Peyer's patch (tissue), 4 donors: ENCODE measurements at regions not wholly inside any gene's neighbourhood (a gene's known extent, or its start where the extent isn't known, plus 50 kb on each side); places are given as distances from the start of the nearest gene placed in this dataset.

Experiments used
- DNase-seq, 3 donors: peaks; one replicate each; pipeline ENCODE4 v3.0.0-alpha.2; 2017 to 2019
- H3K27ac ChIP-seq, 4 donors: fragments of 200-600 bp; sonication (generic); one replicate each; pipeline ENCODE4 v1.5.1; 2016 to 2019
- H3K27me3 ChIP-seq, 2 donors: fragments of 200-600 bp; sonication (generic); one replicate each; pipeline ENCODE4 v1.5.1; 2019
- H3K36me3 ChIP-seq, 3 donors: fragments of 200-600 bp; sonication (generic); one replicate each; pipeline ENCODE4 v1.5.1; 2016 to 2019
- H3K4me1 ChIP-seq, 4 donors: fragments of 200-600 bp; sonication (generic); one replicate each; pipeline ENCODE4 v1.5.1; 2016 to 2019
- H3K4me3 ChIP-seq, 4 donors: fragments of 200-600 bp; sonication (generic); 1 replicate in 3 of 4; 2 replicates in 1 of 4; pipeline ENCODE4 v1.5.1; 2016 to 2019; ENCODE audit warnings: mild to moderate bottlenecking in 1 of 4
- H3K9me3 ChIP-seq, 4 donors: fragments of 200-600 bp; sonication (generic); one replicate each; pipeline ENCODE4 v1.5.1; 2016 to 2019; ENCODE audit warnings: mild to moderate bottlenecking in 1 of 4
- POLR2A ChIP-seq, 2 donors: fragments of 450-650 bp; IDR thresholded peaks; one replicate each; pipeline ENCODE4 v1.5.1; 2017; ENCODE audit warnings: antibody characterized with exemption in 2 of 2, mild to moderate bottlenecking in 2 of 2, moderate library complexity in 2 of 2
- TF ChIP-seq, protein P1 (sequence below), 6 experiments: fragments of 450-650 bp in 4 of 6; fragments of 200-600 bp in 2 of 6; sonication (generic) in 1 of 6; IDR thresholded peaks; one replicate each; pipeline ENCODE4 v1.5.1; 2017 to 2019; ENCODE audit warnings: antibody characterized with exemption in 6 of 6, mild to moderate bottlenecking in 3 of 6, moderate library complexity in 1 of 6

DNA sequence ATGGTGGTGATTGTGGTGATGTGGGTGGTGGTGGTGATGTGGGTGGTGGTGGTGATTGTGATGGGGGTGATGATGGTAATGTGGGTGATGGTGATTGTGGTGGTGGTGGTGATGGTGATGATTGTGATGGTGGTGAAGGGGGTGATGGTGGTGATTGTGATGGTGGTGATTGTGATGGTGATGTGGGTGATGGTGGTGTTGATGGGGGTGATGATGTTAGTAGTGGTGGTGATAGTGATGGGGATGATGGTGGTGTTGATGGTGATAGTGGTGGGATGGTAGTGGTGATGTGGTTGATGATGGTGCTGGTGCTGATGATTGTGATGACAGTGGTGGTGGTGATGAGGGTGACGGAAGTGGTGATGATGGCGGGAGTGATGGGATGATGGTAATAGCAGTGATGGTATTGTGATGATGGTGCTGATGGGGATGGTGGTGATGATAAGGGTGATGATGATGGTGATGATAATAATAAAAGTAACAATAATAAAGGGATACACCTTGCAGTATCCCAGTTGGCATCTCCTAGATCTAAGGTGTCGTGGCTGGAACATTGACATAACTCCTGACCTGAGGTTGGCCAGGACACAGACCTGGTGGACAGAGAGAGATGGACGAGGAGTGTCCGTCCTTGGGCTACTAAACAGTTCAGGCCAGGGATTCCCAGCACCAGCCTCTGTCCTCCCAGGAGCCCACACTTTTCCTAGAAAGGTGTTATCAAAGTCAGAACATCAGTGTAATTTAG is 344.5 kb downstream of the SEC14L1 start:
- Histone ChIP-seq H3K27ac (no peak overlapping the region), H3K9me3 (no peaks in the 10 kb centered on the region), H3K4me1 (peaks cover 0 to 4% (median 2%) of the 10 kb centered on the region in 4 donors), H3K4me3 (no peak overlapping the region), H3K27me3 (no peaks in the 10 kb centered on the region), H3K36me3 (peaks cover 0 to 66% (median 0%) of the 10 kb centered on the region in 3 donors)
- TF ChIP-seq POLR2A (IDR thresholded peaks at IDR 0.05): no peak
- TF ChIP-seq, protein P1, sequence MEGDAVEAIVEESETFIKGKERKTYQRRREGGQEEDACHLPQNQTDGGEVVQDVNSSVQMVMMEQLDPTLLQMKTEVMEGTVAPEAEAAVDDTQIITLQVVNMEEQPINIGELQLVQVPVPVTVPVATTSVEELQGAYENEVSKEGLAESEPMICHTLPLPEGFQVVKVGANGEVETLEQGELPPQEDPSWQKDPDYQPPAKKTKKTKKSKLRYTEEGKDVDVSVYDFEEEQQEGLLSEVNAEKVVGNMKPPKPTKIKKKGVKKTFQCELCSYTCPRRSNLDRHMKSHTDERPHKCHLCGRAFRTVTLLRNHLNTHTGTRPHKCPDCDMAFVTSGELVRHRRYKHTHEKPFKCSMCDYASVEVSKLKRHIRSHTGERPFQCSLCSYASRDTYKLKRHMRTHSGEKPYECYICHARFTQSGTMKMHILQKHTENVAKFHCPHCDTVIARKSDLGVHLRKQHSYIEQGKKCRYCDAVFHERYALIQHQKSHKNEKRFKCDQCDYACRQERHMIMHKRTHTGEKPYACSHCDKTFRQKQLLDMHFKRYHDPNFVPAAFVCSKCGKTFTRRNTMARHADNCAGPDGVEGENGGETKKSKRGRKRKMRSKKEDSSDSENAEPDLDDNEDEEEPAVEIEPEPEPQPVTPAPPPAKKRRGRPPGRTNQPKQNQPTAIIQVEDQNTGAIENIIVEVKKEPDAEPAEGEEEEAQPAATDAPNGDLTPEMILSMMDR (IDR thresholded peaks at IDR 0.05): no peak
- no peak for DNase-seq

DNA sequence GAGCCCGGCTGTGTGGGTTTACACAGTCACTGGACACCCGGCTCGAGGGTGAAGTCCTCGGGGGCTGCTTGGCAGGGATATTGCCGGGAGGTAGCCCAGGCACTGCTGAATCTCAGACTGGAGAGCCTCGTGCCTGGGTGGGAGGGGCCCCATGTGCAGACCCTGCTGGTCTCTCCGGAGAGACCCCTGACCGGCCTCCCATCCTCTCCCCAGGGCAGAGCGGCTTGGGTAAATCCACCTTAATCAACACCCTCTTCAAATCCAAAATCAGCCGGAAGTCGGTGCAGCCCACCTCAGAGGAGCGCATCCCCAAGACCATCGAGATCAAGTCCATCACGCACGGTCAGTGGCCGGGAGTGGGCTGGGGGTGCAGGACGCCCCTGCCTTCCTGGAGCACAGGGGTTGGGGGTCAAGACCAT is 346.5 kb downstream of the SEC14L1 start:
- no peaks in the 10 kb centered on the region for H3K9me3 ChIP-seq
- H3K4me3 ChIP-seq: no peak overlapping the region
- no peak for TF ChIP-seq POLR2A (IDR thresholded peaks at IDR 0.05)
- TF ChIP-seq, protein P1 (IDR thresholded peaks at IDR 0.05): no peak
- H3K27me3 ChIP-seq: no peaks in the 10 kb centered on the region
- peaks cover 0 to 3% (median 0%) of the 10 kb centered on the region in 4 donors for H3K4me1 ChIP-seq
- peaks cover 0 to 74% (median 0%) of the 10 kb centered on the region in 3 donors for H3K36me3 ChIP-seq
- no peak for DNase-seq
- H3K27ac ChIP-seq: no peak overlapping the region

DNA sequence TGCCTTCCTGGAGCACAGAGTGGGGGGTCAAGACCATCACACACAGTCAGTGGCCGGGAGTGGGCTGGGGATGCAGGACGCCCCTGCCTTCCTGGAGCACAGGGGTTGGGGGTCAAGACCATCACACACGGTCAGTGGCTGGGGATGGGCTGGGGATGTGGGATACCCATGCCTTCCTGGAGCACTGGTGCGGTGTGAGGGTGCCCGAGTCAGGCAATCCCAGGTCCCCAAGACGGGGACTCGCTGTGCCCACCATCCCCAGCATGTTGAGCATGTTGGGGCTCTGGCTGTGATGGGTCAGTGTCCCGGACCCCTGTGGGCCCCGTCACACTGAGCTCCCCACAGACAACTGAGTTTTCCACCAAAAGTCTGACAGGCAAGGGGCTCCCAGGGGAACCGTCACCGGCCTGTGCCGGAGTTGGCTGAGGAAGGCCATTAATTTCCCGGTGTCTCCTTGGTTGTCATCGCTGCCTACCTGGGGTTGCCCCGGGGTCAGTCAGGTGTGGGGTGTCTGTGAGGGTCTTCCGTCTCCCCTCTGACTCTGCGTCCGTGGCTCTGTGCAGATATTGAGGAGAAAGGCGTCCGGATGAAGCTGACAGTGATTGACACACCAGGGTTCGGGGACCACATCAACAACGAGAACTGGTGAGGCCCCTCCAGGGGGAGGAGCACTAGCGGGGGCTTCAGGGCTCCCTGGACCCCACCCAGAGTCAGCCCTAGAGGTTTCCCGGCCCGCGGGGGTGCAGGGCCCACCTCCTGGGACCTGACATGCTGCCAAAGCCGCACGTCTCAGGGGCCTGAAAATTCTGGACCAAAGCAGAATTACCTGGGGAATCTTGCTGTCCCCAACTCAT is 347.1 kb downstream of the SEC14L1 start:
- H3K27ac ChIP-seq: no peak overlapping the region
- peaks cover 0 to 74% (median 0%) of the 10 kb centered on the region in 3 donors for H3K36me3 ChIP-seq
- H3K4me1 ChIP-seq: peaks cover 0 to 3% (median 0%) of the 10 kb centered on the region in 4 donors
- H3K27me3 ChIP-seq: no peaks in the 10 kb centered on the region
- no peaks in the 10 kb centered on the region for H3K9me3 ChIP-seq
- H3K4me3 ChIP-seq: no peak overlapping the region
- no peak for TF ChIP-seq POLR2A (IDR thresholded peaks at IDR 0.05)
- TF ChIP-seq, protein P1 (IDR thresholded peaks at IDR 0.05): no peak
- no peak for DNase-seq

DNA sequence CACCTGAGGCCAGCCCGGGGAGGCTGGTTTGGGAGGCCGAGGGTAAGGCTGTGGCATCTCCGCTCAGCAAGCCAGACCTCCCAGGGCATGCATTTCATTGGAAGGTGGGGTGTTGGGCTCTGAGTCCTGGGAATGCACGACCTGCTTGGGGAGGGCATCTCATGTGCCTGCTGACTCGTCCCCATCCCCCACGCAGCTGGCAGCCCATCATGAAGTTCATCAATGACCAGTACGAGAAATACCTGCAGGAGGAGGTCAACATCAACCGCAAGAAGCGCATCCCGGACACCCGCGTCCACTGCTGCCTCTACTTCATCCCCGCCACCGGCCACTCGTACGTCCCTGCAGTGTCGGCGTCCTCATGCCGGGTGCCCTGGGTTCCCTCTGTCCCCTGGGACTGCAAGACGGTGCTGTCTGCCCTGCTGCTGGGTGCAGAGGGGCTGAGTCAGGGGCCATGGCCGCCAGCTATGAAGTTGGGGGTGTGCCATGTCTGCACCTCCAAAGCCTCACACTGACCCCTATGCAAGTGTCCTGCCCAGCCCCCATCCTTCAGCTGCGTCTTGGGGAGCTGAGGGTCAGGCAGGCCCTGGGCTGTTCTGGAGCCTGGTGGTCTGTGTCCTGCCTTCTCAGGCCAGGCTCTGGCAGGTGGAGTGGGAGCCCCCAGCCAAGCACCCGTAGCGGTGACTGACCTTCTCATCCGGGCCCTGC is 347.9 kb downstream of the SEC14L1 start:
- no peaks in the 10 kb centered on the region for H3K4me1 ChIP-seq
- no peaks in the 10 kb centered on the region for H3K27me3 ChIP-seq
- H3K27ac ChIP-seq: peak overlapping the region in 1 of 4 donors; percentile 75
- DNase-seq: no peak
- no peak overlapping the region for H3K4me3 ChIP-seq
- H3K9me3 ChIP-seq: no peaks in the 10 kb centered on the region
- H3K36me3 ChIP-seq: peaks cover 0 to 73% (median 0%) of the 10 kb centered on the region in 3 donors
- TF ChIP-seq POLR2A (IDR thresholded peaks at IDR 0.05): no peak
- TF ChIP-seq, protein P1 (IDR thresholded peaks at IDR 0.05): no peak

DNA sequence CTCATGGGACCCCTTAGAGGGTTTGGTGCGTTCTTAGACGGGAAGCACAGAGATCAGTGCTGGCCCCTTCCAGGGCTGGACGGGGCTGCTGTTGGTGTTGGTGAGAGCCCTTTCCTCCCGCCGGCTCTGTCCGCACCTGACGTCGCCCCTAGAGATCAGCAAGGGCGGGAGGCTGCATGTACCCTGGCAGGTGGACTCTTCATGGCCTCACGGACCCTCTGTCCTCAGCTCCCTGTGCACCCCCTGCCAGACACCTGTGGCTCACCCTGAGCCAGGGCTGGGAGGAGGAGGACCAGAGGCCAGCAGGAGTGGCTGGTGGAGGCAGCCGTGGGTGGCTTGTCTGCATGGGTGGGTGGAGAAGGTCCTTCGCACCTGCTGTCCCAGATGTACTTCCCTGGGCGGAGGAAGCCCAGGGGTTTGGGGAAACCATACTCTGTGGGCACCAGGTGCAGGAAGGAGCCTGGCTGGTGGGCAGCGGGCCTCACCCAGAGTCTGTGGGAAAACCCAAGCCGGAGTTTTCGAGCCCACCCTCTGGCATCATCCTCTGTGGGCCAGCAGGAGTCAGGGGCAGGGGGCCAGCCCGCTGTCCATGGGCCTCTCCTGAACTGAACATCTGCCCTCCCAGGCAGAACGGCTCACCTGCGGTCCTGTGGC is 348.6 kb downstream of the SEC14L1 start:
- H3K4me1 ChIP-seq: peaks cover 0 to 3% (median under 1%) of the 10 kb centered on the region in 4 donors
- peak overlapping the region in 1 of 4 donors; percentile 75 for H3K27ac ChIP-seq
- H3K4me3 ChIP-seq: no peak overlapping the region
- no peaks in the 10 kb centered on the region for H3K9me3 ChIP-seq
- TF ChIP-seq POLR2A (IDR thresholded peaks at IDR 0.05): no peak
- TF ChIP-seq, protein P1 (IDR thresholded peaks at IDR 0.05): no peak
- no peaks in the 10 kb centered on the region for H3K27me3 ChIP-seq
- DNase-seq: no peak
- peaks cover 0 to 74% (median 0%) of the 10 kb centered on the region in 3 donors for H3K36me3 ChIP-seq
